ENCODE measurements at regions not wholly inside any gene's neighbourhood (a gene's known extent, or its start where the extent isn't known, plus 50 kb on each side); places are given as distances from the start of the nearest gene placed in this dataset.

GRCh38 chr22:49240472-49240871 is 587.2 kb downstream of the BRD1 start:
- no peak for DNase-seq

GRCh38 chr22:49240016-49240380 is 587.7 kb downstream of the BRD1 start:
- no peak for DNase-seq

- DNase-seq: no peak
Measured at GRCh38 chr22:49239264-49240015, 588.2 kb downstream of the BRD1 start.

GRCh38 chr22:49238181-49239141 is 589.2 kb downstream of the BRD1 start:
- DNase-seq: no peak

- no peak for DNase-seq
Measured at GRCh38 chr22:49237703-49238102, 590.0 kb downstream of the BRD1 start.

GRCh38 chr22:49237279-49237678 is 590.4 kb downstream of the BRD1 start:
- no peak for DNase-seq

- DNase-seq: no peak
Measured at GRCh38 chr22:49236541-49237075, 591.1 kb downstream of the BRD1 start.

- no peak for DNase-seq
Measured at GRCh38 chr22:49235463-49236300, 592.0 kb downstream of the BRD1 start.

GRCh38 chr22:49234459-49234858 is 593.2 kb downstream of the BRD1 start:
- DNase-seq: no peak

- DNase-seq: no peak
Measured at GRCh38 chr22:49233507-49234100, 594.1 kb downstream of the BRD1 start.

GRCh38 chr22:49232319-49233067 is 595.2 kb downstream of the BRD1 start:
- no peak for DNase-seq

- DNase-seq: no peak
Measured at GRCh38 chr22:49230194-49230577, 597.5 kb downstream of the BRD1 start.

- no peak for DNase-seq
Measured at GRCh38 chr22:49229483-49230193, 598.0 kb downstream of the BRD1 start.

- DNase-seq: no peak
Measured at GRCh38 chr22:49228431-49229037, 599.1 kb downstream of the BRD1 start.

- no peak for DNase-seq
Measured at GRCh38 chr22:49227670-49228069, 600.0 kb downstream of the BRD1 start.

- DNase-seq: no peak
Measured at GRCh38 chr22:49226096-49226495, 601.6 kb downstream of the BRD1 start.

GRCh38 chr22:49224243-49224642 is 603.4 kb downstream of the BRD1 start:
- DNase-seq: no peak

- no peak for DNase-seq
Measured at GRCh38 chr22:49218142-49218541, 609.5 kb downstream of the BRD1 start.

GRCh38 chr22:49216579-49216978 is 611.1 kb downstream of the BRD1 start:
- DNase-seq: no peak

GRCh38 chr22:49215840-49216239 is 611.8 kb downstream of the BRD1 start:
- no peak for DNase-seq

- no peak for DNase-seq
Measured at GRCh38 chr22:49214976-49215375, 612.7 kb downstream of the BRD1 start.
